ENCODE measurements at regions not wholly inside any gene's neighbourhood (a gene's known extent, or its start where the extent isn't known, plus 50 kb on each side); places are given as distances from the start of the nearest gene placed in this dataset.

DNA sequence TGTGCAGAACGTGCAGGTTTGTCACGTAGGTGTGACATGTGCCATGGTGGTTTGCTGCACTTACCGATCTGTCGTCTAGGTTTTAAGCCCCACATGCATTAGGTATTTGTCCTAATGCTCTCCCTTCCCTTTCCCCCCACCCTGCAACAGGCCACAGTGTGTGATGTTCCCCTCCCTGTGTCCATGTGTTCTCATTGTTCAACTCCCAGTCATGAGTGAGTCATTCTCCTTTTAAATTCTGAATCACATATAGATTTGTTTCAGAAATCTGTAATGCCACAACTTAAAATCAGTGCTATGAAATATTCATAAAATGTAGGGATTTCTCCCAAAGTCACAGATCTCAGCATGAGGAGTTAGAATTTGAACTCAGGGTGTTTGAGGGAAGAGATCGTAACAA is 552.5 kb upstream of the MBL2 start:
- no peak for FAIRE-seq

DNA sequence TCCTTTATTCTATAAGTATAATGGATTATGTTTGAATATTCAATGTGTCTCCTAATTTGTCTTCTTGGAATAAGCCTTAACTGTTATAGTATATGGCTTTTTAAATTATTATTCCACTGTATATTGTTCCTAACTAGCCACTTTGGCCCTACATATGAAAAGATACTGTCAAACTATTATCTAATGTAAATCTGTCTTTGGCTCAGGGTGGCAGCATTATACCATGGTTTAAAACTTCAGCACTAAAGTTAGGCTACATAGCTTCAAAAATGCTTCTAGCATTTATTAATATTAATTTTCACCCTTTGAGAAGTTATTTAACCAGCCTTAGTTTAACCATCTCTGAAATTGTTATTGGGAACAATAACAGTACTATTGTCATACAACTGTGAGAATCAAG is 543.1 kb upstream of the MBL2 start:
- TF ChIP-seq, protein P1, sequence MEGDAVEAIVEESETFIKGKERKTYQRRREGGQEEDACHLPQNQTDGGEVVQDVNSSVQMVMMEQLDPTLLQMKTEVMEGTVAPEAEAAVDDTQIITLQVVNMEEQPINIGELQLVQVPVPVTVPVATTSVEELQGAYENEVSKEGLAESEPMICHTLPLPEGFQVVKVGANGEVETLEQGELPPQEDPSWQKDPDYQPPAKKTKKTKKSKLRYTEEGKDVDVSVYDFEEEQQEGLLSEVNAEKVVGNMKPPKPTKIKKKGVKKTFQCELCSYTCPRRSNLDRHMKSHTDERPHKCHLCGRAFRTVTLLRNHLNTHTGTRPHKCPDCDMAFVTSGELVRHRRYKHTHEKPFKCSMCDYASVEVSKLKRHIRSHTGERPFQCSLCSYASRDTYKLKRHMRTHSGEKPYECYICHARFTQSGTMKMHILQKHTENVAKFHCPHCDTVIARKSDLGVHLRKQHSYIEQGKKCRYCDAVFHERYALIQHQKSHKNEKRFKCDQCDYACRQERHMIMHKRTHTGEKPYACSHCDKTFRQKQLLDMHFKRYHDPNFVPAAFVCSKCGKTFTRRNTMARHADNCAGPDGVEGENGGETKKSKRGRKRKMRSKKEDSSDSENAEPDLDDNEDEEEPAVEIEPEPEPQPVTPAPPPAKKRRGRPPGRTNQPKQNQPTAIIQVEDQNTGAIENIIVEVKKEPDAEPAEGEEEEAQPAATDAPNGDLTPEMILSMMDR (IDR thresholded peaks at IDR 0.05; ENCODE audit: insufficient read depth, low read length, severe bottlenecking): no peak
- Histone ChIP-seq H3K4me3 (ENCODE audit: low read depth, low read length) (no peak overlapping the region), H3K27me3 (ENCODE audit: control insufficient read depth, insufficient read depth, low read length) (no peaks in the 10 kb centered on the region), H3K36me3 (ENCODE audit: control insufficient read depth, insufficient read depth, low read length) (no peaks in the 10 kb centered on the region)
- FAIRE-seq: no peak
- DNase-seq (ENCODE audit: low read depth): peak; percentile 48

More for the DNA sequence above, 552.5 kb upstream of the MBL2 start:
- Histone ChIP-seq H3K27me3 (ENCODE audit: control insufficient read depth, insufficient read depth, low read length) (no peaks in the 10 kb centered on the region), H3K4me3 (ENCODE audit: low read depth, low read length) (no peak overlapping the region), H3K36me3 (ENCODE audit: control insufficient read depth, insufficient read depth, low read length) (no peaks in the 10 kb centered on the region)
- TF ChIP-seq, protein P1 (IDR thresholded peaks at IDR 0.05; ENCODE audit: insufficient read depth, low read length, severe bottlenecking): no peak
- peak; percentile 79 for DNase-seq (ENCODE audit: low read depth)

- no peaks in the 10 kb centered on the region for H3K27me3 ChIP-seq (ENCODE audit: control insufficient read depth, insufficient read depth, low read length)
- DNase-seq (ENCODE audit: low read depth) (peak; percentile 98), FAIRE-seq (no peak)
- no peaks in the 10 kb centered on the region for H3K36me3 ChIP-seq (ENCODE audit: control insufficient read depth, insufficient read depth, low read length)
- TF ChIP-seq, protein P1 (IDR thresholded peaks at IDR 0.05; ENCODE audit: insufficient read depth, low read length, severe bottlenecking): no peak
- no peak overlapping the region for H3K4me3 ChIP-seq (ENCODE audit: low read depth, low read length)
Measured at GRCh38 chr10:53314876-53315275, 542.3 kb upstream of the MBL2 start.

DNA sequence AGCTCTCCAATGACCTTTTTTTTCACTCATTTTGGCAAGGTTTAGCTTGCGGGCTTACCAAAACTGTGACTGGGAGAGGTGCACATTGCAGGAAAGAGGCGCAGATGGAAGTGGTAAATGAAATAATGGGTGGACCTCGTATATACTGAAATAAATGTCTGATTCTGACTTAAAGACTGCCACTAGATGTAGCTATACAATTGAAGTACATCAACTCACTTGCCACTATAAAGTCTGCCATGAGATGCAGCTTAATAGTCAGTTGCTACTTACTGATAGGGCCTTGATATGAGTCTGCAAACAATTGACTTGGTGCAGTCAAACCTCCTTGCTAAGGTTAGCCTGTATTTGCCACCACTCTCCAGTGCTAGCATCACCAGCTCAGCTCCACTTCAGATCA is 525.9 kb upstream of the MBL2 start:
- FAIRE-seq: no peak
- H3K27me3 ChIP-seq (ENCODE audit: control insufficient read depth, insufficient read depth, low read length): no peaks in the 10 kb centered on the region
- no peak overlapping the region for H3K4me3 ChIP-seq (ENCODE audit: low read depth, low read length)
- no peaks in the 10 kb centered on the region for H3K36me3 ChIP-seq (ENCODE audit: control insufficient read depth, insufficient read depth, low read length)
- DNase-seq (ENCODE audit: low read depth): no peak
- TF ChIP-seq, protein P1 (IDR thresholded peaks at IDR 0.05; ENCODE audit: insufficient read depth, low read length, severe bottlenecking): no peak

DNA sequence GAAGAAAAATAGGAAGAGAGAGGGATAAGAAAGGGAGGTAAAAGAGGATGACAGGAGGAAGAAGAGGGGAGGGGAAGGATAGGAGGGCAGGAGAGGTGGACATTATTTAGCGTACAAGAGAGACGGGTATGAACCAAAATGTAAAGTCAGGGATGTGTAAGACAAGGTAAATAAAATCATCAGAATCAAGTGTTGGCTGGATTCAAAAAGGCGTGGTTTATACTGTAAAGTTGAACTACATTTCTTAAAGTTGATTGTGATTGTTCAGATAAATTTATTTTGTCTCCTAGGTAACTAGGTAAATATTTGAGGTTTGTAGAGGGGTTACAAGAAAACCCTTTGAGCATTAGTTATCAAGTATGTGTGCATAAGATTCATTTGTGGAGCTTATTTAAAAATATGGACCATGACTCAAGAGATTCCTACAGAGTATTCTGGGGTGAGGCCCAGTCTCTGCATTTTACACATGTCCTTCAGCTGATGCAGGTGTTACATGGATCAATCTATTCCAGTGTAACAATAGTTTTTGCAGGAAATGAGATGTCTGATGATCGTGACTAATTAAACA is 512.1 kb upstream of the MBL2 start:
- DNase-seq (ENCODE audit: low read depth): peak; percentile 51
- no peak for FAIRE-seq
- TF ChIP-seq, protein P1 (IDR thresholded peaks at IDR 0.05; ENCODE audit: insufficient read depth, low read length, severe bottlenecking): no peak
- Histone ChIP-seq H3K4me3 (ENCODE audit: low read depth, low read length) (no peak overlapping the region), H3K36me3 (ENCODE audit: control insufficient read depth, insufficient read depth, low read length) (no peaks in the 10 kb centered on the region), H3K27me3 (ENCODE audit: control insufficient read depth, insufficient read depth, low read length) (no peaks in the 10 kb centered on the region)

DNA sequence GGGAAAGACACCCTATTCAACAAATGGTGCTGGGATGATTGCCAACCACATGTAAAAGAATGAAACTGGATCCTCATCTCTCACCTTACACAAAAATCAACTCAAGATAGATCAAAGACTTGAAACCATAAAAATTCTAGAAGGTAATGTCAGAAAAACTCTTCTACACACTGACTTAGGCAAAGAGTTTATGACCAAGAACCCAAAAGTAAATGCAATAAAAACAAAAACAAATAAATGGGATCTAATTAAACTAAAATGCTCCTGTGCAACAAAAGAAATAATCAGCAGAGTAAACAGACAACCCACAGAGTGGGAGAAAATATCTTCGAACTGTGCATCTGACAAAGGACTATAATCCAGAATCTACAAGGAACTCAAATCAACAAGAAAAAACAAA is 504.2 kb upstream of the MBL2 start:
- no peak overlapping the region for H3K4me3 ChIP-seq (ENCODE audit: low read depth, low read length)
- no peaks in the 10 kb centered on the region for H3K36me3 ChIP-seq (ENCODE audit: control insufficient read depth, insufficient read depth, low read length)
- no peak for DNase-seq (ENCODE audit: low read depth)
- H3K27me3 ChIP-seq (ENCODE audit: control insufficient read depth, insufficient read depth, low read length): no peaks in the 10 kb centered on the region
- TF ChIP-seq, protein P1 (IDR thresholded peaks at IDR 0.05; ENCODE audit: insufficient read depth, low read length, severe bottlenecking): no peak
- no peak for FAIRE-seq
